ENCODE measurements at regions not wholly inside any gene's neighbourhood (a gene's known extent, or its start where the extent isn't known, plus 50 kb on each side); places are given as distances from the start of the nearest gene placed in this dataset.

- peaks cover 4% of the 10 kb centered on the region for H3K9me3 Mint-ChIP-seq
- no peak for DNase-seq
- Histone ChIP-seq H3K9ac (ENCODE audit: extremely low read depth, low read length, poor library complexity, severe bottlenecking) (no peak overlapping the region), H3K4me3 (ENCODE audit: low read length) (no peak overlapping the region), H3K27me3 (ENCODE audit: control insufficient read depth, insufficient read depth, low read length, poor library complexity, severe bottlenecking) (no peaks in the 10 kb centered on the region), H3K9me3 (ENCODE audit: control insufficient read depth, low read length) (peaks cover 4% of the 10 kb centered on the region), H3K4me1 (ENCODE audit: control insufficient read depth, insufficient read depth, low read length) (no peaks in the 10 kb centered on the region), H3K36me3 (ENCODE audit: control insufficient read depth, insufficient read depth, low read length) (no peaks in the 10 kb centered on the region), H3K27ac (ENCODE audit: low read depth, low read length) (no peak overlapping the region)
- no peak for TF ChIP-seq CTCF (conservative IDR thresholded peaks at IDR 0.05)
- no peaks in the 10 kb centered on the region for H3K27me3 Mint-ChIP-seq (ENCODE audit: insufficient read depth)
- H3K36me3 Mint-ChIP-seq (ENCODE audit: low read depth) = no peaks in the 10 kb centered on the region
- 88 to 100% methylated on average over 3 of the region's 3 CpGs for WGBS, 2 experiments (ENCODE audit: insufficient coverage in 1 of 2, insufficient read length in 1 of 2)
- no peaks in the 10 kb centered on the region for H3K4me1 Mint-ChIP-seq
- H3K27ac Mint-ChIP-seq = no peak overlapping the region
- H3K4me3 Mint-ChIP-seq = no peak overlapping the region
Measured at GRCh38 chr4:13678186-13678924, 50.8 kb upstream of the BOD1L1 start.

- Histone ChIP-seq H3K27ac (ENCODE audit: low read depth, low read length) (no peak overlapping the region), H3K4me3 (ENCODE audit: low read length) (no peak overlapping the region), H3K9ac (ENCODE audit: extremely low read depth, low read length, poor library complexity, severe bottlenecking) (no peak overlapping the region), H3K4me1 (ENCODE audit: control insufficient read depth, insufficient read depth, low read length) (no peaks in the 10 kb centered on the region), H3K27me3 (ENCODE audit: control insufficient read depth, insufficient read depth, low read length, poor library complexity, severe bottlenecking) (no peaks in the 10 kb centered on the region), H3K36me3 (ENCODE audit: control insufficient read depth, insufficient read depth, low read length) (no peaks in the 10 kb centered on the region), H3K9me3 (ENCODE audit: control insufficient read depth, low read length) (peaks cover 4% of the 10 kb centered on the region)
- Mint-ChIP-seq H3K9me3 (peaks cover 6% of the 10 kb centered on the region), H3K4me3 (no peak overlapping the region), H3K4me1 (no peaks in the 10 kb centered on the region), H3K36me3 (ENCODE audit: low read depth) (no peaks in the 10 kb centered on the region), H3K27ac (no peak overlapping the region), H3K27me3 (ENCODE audit: insufficient read depth) (no peaks in the 10 kb centered on the region)
- DNase-seq = no peak
- no peak for TF ChIP-seq CTCF (conservative IDR thresholded peaks at IDR 0.05)
- WGBS, 2 experiments (ENCODE audit: insufficient coverage in 1 of 2, insufficient read length in 1 of 2) = 80 to 92% methylated on average over 1 to 2 of the region's 2 CpGs
Measured at GRCh38 chr4:13681570-13681969, 54.0 kb upstream of the BOD1L1 start.

- Mint-ChIP-seq H3K36me3 (ENCODE audit: low read depth) (no peaks in the 10 kb centered on the region), H3K27ac (no peak overlapping the region), H3K27me3 (ENCODE audit: insufficient read depth) (no peaks in the 10 kb centered on the region), H3K4me3 (no peak overlapping the region), H3K9me3 (peaks cover 13% of the 10 kb centered on the region), H3K4me1 (no peaks in the 10 kb centered on the region)
- Histone ChIP-seq H3K27ac (ENCODE audit: low read depth, low read length) (no peak overlapping the region), H3K9ac (ENCODE audit: extremely low read depth, low read length, poor library complexity, severe bottlenecking) (no peak overlapping the region), H3K27me3 (ENCODE audit: control insufficient read depth, insufficient read depth, low read length, poor library complexity, severe bottlenecking) (no peaks in the 10 kb centered on the region), H3K36me3 (ENCODE audit: control insufficient read depth, insufficient read depth, low read length) (no peaks in the 10 kb centered on the region), H3K4me3 (ENCODE audit: low read length) (no peak overlapping the region), H3K9me3 (ENCODE audit: control insufficient read depth, low read length) (peaks cover 7% of the 10 kb centered on the region), H3K4me1 (ENCODE audit: control insufficient read depth, insufficient read depth, low read length) (no peaks in the 10 kb centered on the region)
- no peak for DNase-seq
- no peak for TF ChIP-seq CTCF (conservative IDR thresholded peaks at IDR 0.05)
- WGBS, 2 experiments (ENCODE audit: insufficient coverage in 1 of 2, insufficient read length in 1 of 2) = 92% methylated on average over 1 of the region's 1 CpG; no CpG with 5 or more reads in 1 of the 2 experiments
Measured at GRCh38 chr4:13694256-13694655, 66.7 kb upstream of the BOD1L1 start.
